Ecto neural progenitor cell (in vitro differentiated cells): ENCODE measurements at regions not wholly inside any gene's neighbourhood (a gene's known extent, or its start where the extent isn't known, plus 50 kb on each side); places are given as distances from the start of the nearest gene placed in this dataset.
"Not testable (repeated sequence)": the region's sequence is repeated elsewhere in the genome, so short reads cannot be mapped to it uniquely, and the experiment has no call there.

ENCODE experiments used
- DNase-seq: peaks from one replicate; pipeline ENCODE4 v3.0.0-alpha.2; 2018; ENCODE audit warnings: low spot score

- no peak for DNase-seq
Measured at GRCh38 chr9:134530724-134531123, 110.9 kb upstream of the COL5A1 start.

- DNase-seq, result no peak
Measured at GRCh38 chr9:134531220-134531970, 110.2 kb upstream of the COL5A1 start.

- no peak for DNase-seq
Measured at GRCh38 chr9:134532084-134532483, 109.5 kb upstream of the COL5A1 start.

GRCh38 chr9:134532661-134533060, 108.9 kb upstream of the COL5A1 start:
- not testable (repeated sequence) for DNase-seq

GRCh38 chr9:134533850-134534588, 107.6 kb upstream of the COL5A1 start:
- DNase-seq, result peak; percentile 45

GRCh38 chr9:134534661-134535080, 106.9 kb upstream of the COL5A1 start:
- DNase-seq, result no peak

- DNase-seq, result no peak
Measured at GRCh38 chr9:134535171-134535570, 106.4 kb upstream of the COL5A1 start.

GRCh38 chr9:134536101-134536900, 105.3 kb upstream of the COL5A1 start:
- peak; percentile 41 for DNase-seq

GRCh38 chr9:134536931-134537330, 104.7 kb upstream of the COL5A1 start:
- no peak for DNase-seq

GRCh38 chr9:134537951-134538641, 103.5 kb upstream of the COL5A1 start:
- no peak for DNase-seq

GRCh38 chr9:134538856-134539566, 102.6 kb upstream of the COL5A1 start:
- no peak for DNase-seq

- no peak for DNase-seq
Measured at GRCh38 chr9:134539586-134540194, 101.9 kb upstream of the COL5A1 start.

- DNase-seq, result no peak
Measured at GRCh38 chr9:134540276-134541096, 101.1 kb upstream of the COL5A1 start.

- no peak for DNase-seq
Measured at GRCh38 chr9:134541097-134541747, 100.4 kb upstream of the COL5A1 start.

GRCh38 chr9:134544388-134545214, 97.0 kb upstream of the COL5A1 start:
- DNase-seq, result peak; percentile 61

GRCh38 chr9:134545215-134545542, 96.4 kb upstream of the COL5A1 start:
- DNase-seq, result peak; percentile 36

- DNase-seq, result peak; percentile 39
Measured at GRCh38 chr9:134545543-134546245, 95.9 kb upstream of the COL5A1 start.

GRCh38 chr9:134546246-134546731, 95.3 kb upstream of the COL5A1 start:
- DNase-seq, result no peak
